ENCODE measurements at regions not wholly inside any gene's neighbourhood (a gene's known extent, or its start where the extent isn't known, plus 50 kb on each side); places are given as distances from the start of the nearest gene placed in this dataset.

DNA sequence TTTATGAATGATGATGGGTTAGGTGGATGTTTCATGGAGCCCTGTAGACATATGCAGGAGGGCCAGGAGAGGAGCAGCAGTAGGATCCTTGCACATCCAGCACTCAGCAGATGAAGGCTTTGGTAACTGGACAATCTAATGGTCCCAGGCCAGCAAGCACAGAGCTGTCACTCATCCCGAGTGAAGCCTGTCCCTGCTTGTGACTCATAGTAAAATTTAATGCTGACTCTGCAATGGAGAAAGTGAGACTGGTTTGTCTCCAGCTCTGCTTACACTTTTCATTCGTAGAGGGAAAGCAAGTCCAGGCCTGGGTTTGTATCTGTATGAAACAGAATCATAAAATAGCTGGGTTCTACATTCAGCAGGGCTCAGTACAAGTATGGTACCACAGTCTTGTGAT is 131.7 kb downstream of the DTWD1 start:
- H3K9me3 ChIP-seq, result no peaks in the 10 kb centered on the region
- H3K36me3 ChIP-seq, result no peaks in the 10 kb centered on the region
- WGBS, 2 donors (ENCODE audit: low coverage in 1 of 2), result 62 to 80% methylated on average over 1 to 2 of the region's 2 CpGs
- in situ Hi-C loops (cut with MboI; ENCODE audit: low pct_ligation_motif_present in 1 of 4, low pct_unique_long_range_greater_than_20kb in 1 of 4, low sequenced_read_pairs in 3 of 4), result no loop called here
- no peak for DNase-seq
- TF ChIP-seq EP300 (IDR thresholded peaks at IDR 0.05; ENCODE audit: low read depth), result no peak
- no peak for TF ChIP-seq POLR2A (IDR thresholded peaks at IDR 0.05)
- TF ChIP-seq, protein P1, sequence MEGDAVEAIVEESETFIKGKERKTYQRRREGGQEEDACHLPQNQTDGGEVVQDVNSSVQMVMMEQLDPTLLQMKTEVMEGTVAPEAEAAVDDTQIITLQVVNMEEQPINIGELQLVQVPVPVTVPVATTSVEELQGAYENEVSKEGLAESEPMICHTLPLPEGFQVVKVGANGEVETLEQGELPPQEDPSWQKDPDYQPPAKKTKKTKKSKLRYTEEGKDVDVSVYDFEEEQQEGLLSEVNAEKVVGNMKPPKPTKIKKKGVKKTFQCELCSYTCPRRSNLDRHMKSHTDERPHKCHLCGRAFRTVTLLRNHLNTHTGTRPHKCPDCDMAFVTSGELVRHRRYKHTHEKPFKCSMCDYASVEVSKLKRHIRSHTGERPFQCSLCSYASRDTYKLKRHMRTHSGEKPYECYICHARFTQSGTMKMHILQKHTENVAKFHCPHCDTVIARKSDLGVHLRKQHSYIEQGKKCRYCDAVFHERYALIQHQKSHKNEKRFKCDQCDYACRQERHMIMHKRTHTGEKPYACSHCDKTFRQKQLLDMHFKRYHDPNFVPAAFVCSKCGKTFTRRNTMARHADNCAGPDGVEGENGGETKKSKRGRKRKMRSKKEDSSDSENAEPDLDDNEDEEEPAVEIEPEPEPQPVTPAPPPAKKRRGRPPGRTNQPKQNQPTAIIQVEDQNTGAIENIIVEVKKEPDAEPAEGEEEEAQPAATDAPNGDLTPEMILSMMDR (IDR thresholded peaks at IDR 0.05), result no peak
- TF ChIP-seq POLR2AphosphoS5 (IDR thresholded peaks at IDR 0.05), result no peak
- no peaks in the 10 kb centered on the region for H3K27me3 ChIP-seq
- H3K27ac ChIP-seq, result no peak overlapping the region
- H3K4me1 ChIP-seq, result no peaks in the 10 kb centered on the region
- H3K4me3 ChIP-seq, result no peak overlapping the region
- intact Hi-C loops (cut with DNase I; ENCODE audit: low total_unique reads), result no loop called here

GRCh38 chr15:49758456-49758855 is 137.6 kb downstream of the DTWD1 start:
- in situ Hi-C loops (cut with MboI; ENCODE audit: low pct_ligation_motif_present in 1 of 4, low pct_unique_long_range_greater_than_20kb in 1 of 4, low sequenced_read_pairs in 3 of 4), result no loop called here
- TF ChIP-seq, protein P1 (IDR thresholded peaks at IDR 0.05), result no peak
- no peak for TF ChIP-seq POLR2A (IDR thresholded peaks at IDR 0.05)
- TF ChIP-seq EP300 (IDR thresholded peaks at IDR 0.05; ENCODE audit: low read depth), result no peak
- no peak for TF ChIP-seq POLR2AphosphoS5 (IDR thresholded peaks at IDR 0.05)
- no peaks in the 10 kb centered on the region for H3K4me1 ChIP-seq

DNA sequence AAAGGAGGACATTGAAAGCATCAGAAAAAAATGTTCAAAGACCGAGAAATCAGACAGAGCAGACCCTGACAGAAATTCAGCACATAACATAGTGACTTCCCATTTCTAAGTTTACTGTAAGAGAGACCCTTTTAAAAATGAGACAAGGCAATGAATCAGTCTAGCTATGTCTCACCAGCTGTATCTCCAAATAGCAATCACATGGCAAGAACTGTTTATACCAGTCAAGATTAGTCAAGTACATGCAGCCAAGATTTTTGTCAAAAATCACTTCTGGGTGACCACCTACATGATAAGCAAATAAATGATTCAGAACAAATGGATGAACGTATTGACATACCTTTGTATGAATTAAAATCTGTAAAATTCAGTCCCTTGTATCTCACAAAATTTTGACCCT is 138.0 kb downstream of the DTWD1 start:
- no peak overlapping the region for H3K27ac ChIP-seq
- H3K27me3 ChIP-seq, result no peaks in the 10 kb centered on the region
- no peak for DNase-seq
- H3K4me1 ChIP-seq, result no peaks in the 10 kb centered on the region
- no peaks in the 10 kb centered on the region for H3K36me3 ChIP-seq
- WGBS, 2 donors (ENCODE audit: low coverage in 1 of 2), result 66 to 71% methylated on average over 2 of the region's 2 CpGs
- no peak overlapping the region for H3K4me3 ChIP-seq
- H3K9me3 ChIP-seq, result peaks cover 15 to 23% of the 10 kb centered on the region in 2 donors
- TF ChIP-seq, protein P1 (IDR thresholded peaks at IDR 0.05), result no peak
- no peak for TF ChIP-seq EP300 (IDR thresholded peaks at IDR 0.05; ENCODE audit: low read depth)
- in situ Hi-C loops (cut with MboI; ENCODE audit: low pct_ligation_motif_present in 1 of 4, low pct_unique_long_range_greater_than_20kb in 1 of 4, low sequenced_read_pairs in 3 of 4), result no loop called here
- intact Hi-C loops (cut with DNase I; ENCODE audit: low total_unique reads), result no loop called here

More at GRCh38 chr15:49758456-49758855, 137.6 kb downstream of the DTWD1 start:
- Histone ChIP-seq H3K27ac (no peak overlapping the region), H3K27me3 (no peaks in the 10 kb centered on the region), H3K36me3 (no peaks in the 10 kb centered on the region), H3K9me3 (peaks cover 15 to 23% of the 10 kb centered on the region in 2 donors), H3K4me3 (no peak overlapping the region)
- intact Hi-C loops (cut with DNase I; ENCODE audit: low total_unique reads), result no loop called here
- WGBS, 2 donors (ENCODE audit: low coverage in 1 of 2), result 92 to 95% methylated on average over 1 of the region's 1 CpG
- DNase-seq, result no peak

DNA sequence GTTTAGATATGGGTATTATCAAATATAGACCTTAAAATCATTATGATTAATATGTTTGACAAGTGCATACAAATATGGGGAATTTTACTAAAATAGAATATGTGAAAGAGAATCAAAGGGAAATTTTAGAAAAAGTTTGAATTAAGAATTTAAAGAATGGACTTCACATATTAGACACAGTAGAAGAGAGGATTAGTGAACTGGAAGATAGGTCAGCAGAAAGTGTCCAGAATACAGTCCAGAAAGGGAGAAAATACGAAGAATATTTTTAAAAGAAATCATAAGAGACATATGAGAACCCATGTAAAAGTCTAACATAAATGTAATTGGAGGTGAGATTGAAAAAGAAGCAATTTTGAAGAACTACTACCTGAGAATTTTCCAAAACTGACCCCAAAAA is 139.9 kb downstream of the DTWD1 start:
- no peaks in the 10 kb centered on the region for H3K27me3 ChIP-seq
- H3K4me1 ChIP-seq, result no peaks in the 10 kb centered on the region
- no peak overlapping the region for H3K27ac ChIP-seq
- H3K4me3 ChIP-seq, result no peak overlapping the region
- peaks cover 31 to 35% of the 10 kb centered on the region in 2 donors for H3K9me3 ChIP-seq
- WGBS, 2 donors (ENCODE audit: low coverage in 1 of 2), result 74 to 75% methylated on average over 1 of the region's 1 CpG
- DNase-seq, result no peak
- in situ Hi-C loops (cut with MboI; ENCODE audit: low pct_ligation_motif_present in 1 of 4, low pct_unique_long_range_greater_than_20kb in 1 of 4, low sequenced_read_pairs in 3 of 4) (no loop called here), intact Hi-C loops (cut with DNase I; ENCODE audit: low total_unique reads) (no loop called here)
- TF ChIP-seq, protein P1 (IDR thresholded peaks at IDR 0.05), result no peak
- TF ChIP-seq POLR2AphosphoS5 (IDR thresholded peaks at IDR 0.05) (no peak), EP300 (IDR thresholded peaks at IDR 0.05; ENCODE audit: low read depth) (no peak), POLR2A (IDR thresholded peaks at IDR 0.05) (no peak)
- H3K36me3 ChIP-seq, result no peaks in the 10 kb centered on the region

All from transverse colon (tissue), 4 donors.